T-helper 2 cell (primary cell): ENCODE measurements at regions not wholly inside any gene's neighbourhood (a gene's known extent, or its start where the extent isn't known, plus 50 kb on each side); places are given as distances from the start of the nearest gene placed in this dataset.
A peak's percentile ranks its signal among the peaks of the same experiment; 100 is the strongest.

Experiments
- DNase-seq, 5 experiments: peaks; one replicate each; pipeline versions ENCODE4 v3.0.0 to v3.0.0-alpha.2; 2012 to 2022

DNA sequence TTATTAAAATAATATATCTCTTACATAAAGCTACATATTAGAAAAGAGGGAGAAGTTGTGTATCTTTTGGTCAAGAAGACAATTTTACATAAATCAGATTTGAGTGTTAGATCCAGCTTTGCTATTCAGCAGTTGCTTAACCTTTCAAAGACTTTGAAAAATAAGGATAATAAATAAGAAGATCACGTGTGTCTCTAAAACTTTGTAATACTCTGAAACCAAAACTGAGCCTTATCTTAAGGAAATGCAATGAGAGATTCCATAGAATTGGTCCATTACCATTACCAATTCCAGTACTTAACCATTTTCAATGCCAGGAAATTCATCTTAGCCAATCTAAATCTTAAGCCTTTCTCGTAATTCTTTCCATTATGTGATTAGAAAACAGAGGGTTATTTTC, 89.2 kb upstream of the COL5A2 start:
- DNase-seq, result no peak

DNA sequence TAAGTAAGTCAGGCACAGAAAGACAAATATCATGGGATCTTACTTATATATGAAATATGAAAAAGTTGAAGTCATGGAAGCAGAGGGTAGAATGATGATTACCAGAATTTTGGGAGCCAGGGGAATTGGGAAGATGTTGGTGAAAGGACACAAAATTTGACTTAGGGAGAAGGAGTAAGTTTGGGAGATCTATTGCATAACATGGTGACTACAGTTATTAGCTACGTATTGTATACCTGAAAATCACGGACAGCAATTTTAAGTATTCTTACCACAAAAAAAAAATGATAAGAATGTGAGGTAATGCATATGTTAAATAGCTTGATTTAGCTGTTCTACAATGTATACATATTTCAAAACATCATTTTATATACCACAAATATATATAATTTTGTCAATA, 94.2 kb upstream of the COL5A2 start:
- DNase-seq, result no peak

DNA sequence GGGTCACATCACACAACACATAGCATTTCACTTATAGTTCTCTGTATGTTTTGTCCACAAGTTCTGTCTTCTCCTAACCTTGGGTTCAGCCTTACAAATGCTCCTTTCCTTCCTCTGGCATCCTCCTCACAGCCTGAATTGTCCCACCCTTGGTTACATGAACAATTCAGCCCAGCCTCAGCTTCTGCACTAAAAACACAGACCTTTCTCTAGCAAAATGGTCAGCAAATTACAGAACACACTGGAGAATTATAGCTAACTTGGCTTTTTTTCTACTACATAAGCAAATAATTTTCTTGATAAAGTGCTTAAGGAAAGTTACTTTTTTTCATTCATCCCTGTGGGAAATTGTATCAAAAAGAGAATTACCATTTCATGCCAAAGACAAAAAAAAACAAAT, 94.8 kb upstream of the COL5A2 start:
- no peak for DNase-seq

DNA sequence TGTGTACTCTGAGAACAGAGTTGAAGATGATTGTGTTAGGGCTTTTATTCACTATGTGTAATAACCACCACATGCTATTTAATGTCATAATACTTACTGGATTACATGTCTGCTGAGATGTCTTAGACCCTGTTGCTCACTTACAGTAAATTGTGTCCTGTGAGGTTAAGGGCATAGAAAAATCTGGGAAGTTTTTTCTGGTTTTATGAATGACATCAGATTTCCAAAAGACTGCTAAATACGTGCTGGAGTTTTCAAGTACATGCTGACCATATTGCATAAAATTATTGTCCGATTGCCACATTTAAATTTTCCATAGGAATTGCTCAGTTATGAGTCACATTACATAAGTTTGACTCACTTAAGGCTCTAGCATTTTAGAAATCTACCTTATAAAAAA, 96.7 kb upstream of the COL5A2 start:
- DNase-seq, result no peak

DNA sequence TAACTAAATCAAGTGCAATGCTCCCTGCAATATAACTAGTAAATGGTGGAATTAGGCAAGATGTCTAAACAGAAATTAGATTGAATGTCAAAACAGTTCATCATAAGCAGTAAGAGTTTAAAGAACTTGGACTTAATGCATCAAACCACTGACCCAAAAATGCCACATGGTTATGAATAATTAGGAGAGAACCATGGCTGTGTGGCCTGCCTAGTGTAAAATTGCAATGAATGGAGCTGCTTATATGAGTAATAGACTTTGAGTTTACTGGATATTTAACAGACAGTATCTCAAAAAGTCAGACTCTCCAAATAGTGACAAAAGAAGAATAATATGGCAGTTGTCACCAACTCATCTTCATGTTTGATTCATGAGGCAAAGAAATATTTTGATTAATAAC, 101.6 kb upstream of the COL5A2 start:
- no peak for DNase-seq

DNA sequence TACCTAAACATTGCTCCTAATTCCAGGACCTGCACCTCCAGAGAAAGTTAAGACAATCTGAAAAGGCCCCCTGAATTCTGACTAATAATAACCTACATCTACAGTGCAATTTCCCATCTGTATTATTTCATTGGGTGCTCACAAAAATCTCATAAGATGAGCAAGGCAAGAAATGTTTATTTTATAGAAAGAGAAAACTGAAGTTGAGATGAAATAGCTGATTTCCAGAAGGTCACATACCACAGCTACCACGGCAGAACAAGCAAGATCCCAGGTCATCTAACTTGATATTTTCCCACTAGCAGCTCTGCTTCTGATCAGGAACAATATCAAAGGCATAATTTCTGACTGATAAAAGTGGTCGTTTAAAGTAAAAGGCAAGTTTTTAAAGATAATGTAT, 105.8 kb upstream of the COL5A2 start:
- DNase-seq, result no peak

DNA sequence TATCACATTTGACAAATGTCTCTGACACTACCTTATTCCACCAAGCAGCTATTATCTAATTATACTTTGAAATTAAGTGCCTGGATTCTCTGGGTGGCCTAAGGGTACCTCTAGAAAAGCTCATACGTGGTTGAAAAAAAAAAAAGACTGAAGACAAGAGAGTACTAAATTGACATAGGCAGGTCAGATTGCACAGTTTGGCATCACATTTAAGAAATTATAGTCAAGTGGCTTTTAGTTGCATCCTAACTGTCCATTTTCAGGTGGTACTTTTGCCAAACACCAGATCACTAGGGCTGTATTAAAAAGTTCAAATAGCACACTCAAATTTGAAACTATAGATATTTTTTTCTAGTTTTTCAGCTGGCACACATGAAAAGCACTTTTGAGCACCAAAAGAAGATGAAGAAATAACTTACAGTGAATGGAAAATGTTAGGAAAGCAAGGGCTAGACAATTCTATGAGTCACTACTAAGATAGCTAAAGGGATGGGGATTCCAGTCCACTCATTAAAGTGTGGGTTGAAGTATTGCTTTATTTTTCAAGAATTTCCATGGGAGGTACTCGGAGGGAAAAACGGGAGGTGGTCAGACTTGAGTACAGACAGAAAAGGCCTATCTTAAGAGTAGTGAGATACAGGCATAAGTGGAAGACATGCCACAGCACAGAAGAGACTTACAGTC, 106.5 kb upstream of the COL5A2 start:
- DNase-seq, result no peak

DNA sequence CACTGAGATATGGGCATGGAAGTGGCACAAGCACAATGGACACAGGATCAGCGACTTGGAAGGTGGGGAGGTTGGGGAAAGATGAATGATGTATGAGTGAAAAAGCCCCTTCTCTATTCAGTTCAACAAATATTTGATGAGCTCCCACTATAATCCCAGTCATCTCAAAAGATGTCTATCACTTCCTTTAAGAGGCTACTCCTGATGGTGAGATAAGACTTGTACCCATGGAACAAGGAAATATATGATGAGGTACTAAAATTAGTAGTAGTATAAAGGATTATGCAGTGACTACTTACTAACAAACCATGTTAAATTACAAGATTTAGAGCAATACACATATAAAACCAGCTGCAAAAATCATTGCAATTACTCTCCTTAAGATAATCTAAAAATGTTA, 107.8 kb upstream of the COL5A2 start:
- no peak for DNase-seq

DNA sequence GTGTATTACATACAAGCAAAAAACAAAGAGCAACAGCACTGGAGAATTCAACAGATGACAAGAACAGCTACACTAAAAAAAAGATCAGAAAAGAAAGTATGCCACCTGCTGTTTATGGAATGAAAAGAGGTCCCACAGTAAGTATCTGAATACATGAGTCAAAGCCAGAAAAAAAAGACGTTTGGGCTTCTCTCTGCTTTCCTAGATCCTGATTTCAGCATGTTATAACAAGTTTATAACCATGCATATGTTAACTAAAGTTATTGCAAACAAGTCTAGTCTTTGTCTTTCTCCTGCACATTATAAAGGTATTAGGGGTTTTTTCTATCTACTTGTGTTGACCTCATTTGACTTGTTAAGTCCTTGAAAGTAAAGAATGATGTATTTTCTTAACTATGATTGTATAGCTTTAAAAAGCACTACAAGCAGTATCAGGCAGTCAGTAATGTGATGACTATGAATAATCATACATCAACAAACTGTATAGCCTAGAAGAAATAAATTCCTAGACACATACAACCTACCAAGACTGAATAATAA, 108.5 kb upstream of the COL5A2 start:
- DNase-seq, result peak in 2 of 5 experiments; percentile 16 to 38

DNA sequence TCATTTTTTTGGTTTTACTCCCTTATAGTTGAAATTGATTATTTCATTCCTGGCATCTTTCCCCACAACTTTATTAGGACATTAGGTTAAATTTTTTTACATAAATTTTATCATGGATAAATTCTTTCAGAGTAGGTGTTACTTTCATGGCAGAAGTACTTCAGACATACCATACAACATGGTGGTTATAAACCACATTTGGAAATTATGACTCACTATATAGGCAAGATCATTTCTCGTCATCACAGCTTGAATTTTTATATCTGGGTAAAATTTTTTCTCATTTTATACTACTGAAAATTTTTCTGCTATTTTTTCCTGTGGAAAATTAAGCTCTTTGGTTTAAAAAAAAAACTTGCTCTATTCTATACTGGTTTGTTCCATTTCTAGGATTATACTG, 111.9 kb upstream of the COL5A2 start:
- peak in 1 of 5 experiments; percentile 33 for DNase-seq

DNA sequence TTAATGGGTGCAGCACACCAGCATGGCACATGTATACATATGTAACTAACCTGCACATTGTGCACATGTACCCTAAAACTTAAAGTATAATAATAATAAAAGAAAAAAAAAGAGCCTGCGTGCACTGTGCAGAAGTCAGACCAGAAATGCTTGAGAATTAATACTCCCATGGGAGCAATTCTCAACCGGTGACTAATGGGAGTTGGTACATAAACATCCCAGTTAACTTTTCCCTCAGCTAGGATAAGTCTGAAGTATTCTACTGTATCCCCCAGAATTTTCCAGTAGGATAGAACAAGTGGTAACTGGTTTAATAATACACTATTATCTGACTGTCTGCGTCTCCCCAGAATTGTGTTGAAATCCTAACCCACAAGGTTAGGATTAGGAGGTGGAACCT, 113.6 kb upstream of the COL5A2 start:
- DNase-seq, result no peak

DNA sequence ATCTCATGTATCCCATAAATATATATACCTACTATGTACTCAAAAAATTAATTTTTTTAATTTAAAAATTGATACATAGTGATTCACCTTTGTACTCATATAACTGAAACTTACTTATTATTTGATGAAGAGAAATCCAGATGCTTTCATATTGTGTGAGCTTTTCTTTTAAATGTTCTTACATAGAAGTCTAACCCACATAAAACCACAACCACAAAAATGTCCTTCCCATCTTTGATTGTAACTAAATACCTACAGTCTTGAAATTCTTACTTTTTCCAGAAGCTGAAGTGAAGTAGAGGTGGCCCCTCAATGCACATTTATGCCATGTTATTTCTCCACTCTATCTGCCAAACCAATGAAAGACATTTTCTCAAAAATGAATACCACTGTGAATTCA, 117.9 kb upstream of the COL5A2 start:
- peak in 1 of 5 experiments; percentile 16 for DNase-seq

DNA sequence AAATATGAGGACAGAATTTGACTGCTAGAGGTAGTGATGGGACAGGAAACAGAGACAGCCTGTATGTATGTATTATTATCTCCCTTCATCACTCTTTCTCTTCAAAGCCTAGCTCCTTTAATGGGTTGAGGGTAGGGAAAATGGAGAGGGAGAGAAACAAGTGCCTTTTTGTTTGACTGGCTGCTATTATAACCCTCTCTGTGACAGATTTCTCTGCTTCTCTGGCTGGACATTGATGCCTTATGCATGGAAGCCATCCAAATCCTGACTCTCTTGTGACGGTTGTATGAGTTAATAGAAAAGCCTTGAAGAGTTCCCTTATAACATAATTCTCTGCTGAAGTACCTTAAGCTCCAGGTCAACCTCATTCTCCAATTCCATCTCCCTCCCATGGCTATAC, 118.5 kb upstream of the COL5A2 start:
- DNase-seq, result no peak

DNA sequence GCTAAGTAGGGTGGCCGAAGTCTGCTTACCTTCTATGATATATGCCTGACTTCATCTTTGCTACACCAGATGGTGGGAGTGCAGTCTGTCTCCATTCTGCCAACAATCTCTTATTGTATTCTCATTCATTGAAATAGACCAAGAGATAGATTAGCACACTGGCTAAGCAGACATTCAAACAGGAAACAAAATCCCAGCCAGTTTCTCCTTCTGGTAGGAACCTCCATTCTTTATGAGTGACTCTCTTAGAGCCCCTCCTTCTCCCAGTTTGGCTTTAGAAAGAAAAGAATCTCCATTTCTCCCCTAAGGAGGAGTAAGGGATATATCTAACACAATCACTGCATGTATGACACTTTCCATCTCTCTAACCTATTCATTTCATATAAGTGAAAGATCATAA, 118.9 kb upstream of the COL5A2 start:
- no peak for DNase-seq

DNA sequence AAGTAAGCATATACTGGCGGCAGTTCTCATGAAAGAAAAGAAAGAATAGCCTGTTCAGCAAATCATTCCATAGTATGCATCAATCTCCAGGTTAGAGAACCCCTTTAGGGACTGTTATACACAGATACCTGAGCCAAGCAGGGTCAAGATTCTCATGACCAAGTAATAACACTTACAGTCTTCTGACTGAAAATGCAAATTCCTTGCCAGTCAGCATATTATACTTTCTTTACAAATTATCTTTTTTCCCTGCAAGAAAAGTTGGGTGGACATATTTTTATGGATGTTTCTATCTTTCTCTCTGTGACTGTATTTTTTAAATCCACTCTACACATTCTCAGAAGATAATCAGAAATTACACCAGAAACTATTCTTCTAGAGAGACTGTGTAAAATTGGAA, 120.4 kb upstream of the COL5A2 start:
- DNase-seq, result no peak

DNA sequence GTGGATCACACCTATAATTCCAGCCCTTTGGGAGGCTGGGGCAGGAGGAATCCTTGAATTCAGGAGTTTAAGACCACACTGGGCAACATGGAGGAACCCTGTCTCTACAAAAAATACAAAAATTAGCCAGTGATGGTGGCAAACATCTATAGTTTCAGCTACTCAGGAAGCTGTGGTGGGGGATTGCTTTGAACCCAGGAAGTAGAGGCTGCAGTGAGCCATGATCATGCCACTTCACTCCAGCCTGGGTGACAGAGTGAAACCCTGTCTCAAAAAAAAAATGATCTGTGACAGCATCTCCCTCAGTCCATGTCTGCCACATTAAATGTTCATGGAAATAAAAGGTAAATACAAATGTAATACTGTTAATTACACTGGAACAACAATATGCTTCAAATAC, 121.4 kb upstream of the COL5A2 start:
- DNase-seq, result peak in 2 of 5 experiments; percentile 27 to 76

DNA sequence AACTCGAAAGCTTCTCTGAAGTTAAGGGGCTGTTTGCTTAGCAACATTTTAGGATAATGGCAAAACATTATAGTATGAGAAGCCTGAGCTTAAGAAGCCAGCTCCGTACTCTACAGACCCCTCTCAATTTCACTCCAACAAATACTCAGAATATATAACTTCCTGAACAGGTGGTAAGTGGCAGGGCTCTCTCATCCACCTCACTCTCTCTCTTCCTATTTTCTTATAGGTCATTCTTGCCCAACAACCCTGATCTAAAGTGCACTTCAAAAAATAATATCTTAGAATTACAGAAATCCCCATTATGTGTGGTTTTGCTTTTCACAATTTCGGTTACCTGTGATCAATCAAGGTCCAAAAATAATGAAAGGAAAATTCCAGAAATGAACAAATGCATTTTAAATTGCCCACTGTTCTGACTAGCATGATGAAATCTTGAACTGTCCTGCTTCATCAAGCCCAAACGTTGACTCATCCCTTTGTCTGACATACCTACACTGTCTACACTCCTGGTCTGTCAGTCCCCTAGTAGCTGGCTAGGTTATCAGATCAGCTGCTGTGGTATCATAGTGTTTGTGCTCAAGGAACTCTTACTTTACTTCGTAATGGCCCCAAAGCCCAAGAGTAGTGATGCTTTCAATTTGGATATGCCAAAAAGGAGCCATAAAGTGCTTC, 122.8 kb upstream of the COL5A2 start:
- peak in 1 of 5 experiments; percentile 7 for DNase-seq

DNA sequence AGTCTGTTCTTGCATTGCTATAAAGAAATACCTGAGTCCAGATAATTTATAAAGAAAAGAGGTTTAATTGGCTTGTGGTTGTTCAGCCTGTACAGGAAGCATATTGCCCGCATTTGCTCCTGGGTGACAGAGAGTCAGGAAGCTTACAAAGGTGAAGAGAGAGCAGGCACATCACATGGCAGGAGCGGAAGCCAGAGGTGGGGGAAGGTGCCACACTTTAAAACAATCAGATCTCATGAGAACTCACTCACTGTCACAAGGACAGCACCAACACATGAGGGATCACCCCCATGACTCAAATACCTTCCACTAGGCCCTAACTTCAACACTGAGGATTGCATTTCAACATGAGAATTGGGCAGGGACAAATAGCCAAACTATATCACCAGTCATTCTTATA, 124.8 kb upstream of the COL5A2 start:
- DNase-seq, result peak in 2 of 5 experiments; percentile 47 to 64

DNA sequence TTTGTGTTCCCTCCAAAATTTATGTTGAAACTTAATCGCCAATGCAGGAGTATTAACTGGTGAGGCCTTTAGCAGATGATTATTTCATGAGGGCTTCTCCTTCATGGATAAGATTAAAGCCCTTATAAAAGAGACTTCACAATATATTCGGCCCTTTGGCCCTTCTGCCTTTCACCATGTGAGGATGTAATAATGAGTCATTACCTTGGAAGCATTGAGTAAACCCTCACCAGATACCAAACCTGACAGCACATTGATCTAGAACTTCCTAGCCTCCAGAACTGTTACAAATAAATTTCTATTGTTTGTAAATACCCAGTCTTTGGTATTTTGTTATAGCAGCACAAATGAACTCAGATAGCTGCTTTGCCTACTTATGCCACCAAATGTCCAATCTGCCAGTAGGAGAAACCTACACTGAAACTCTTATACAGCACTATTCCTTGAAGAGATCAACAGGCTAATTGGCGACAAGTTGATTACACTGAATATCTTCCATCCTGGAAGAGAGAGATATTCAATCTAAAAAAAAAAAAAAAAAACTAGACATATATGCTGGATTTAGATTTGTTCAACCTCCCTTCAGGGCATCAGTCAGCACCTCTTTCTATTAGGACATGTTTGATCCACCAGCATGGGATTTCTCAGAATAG, 125.9 kb upstream of the COL5A2 start:
- no peak for DNase-seq

DNA sequence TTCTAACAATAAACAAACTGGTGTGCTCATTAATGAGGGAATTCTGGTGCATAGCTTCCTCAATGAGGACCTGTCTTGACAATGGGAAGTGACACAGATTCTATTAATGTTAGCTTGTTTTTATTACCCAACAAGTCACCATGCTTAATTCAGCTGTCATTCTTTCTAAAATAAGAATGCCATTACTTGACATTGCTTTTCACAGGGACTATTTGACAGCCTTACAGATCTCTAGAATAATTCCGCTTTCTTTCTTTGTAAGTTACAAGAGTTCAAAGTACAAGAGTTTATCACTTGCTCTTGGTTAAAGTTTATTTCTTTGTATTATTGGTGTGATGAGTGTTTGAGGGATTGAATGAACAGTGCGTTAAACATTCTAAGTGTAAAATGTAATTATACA, 127.0 kb upstream of the COL5A2 start:
- DNase-seq, result no peak

DNA sequence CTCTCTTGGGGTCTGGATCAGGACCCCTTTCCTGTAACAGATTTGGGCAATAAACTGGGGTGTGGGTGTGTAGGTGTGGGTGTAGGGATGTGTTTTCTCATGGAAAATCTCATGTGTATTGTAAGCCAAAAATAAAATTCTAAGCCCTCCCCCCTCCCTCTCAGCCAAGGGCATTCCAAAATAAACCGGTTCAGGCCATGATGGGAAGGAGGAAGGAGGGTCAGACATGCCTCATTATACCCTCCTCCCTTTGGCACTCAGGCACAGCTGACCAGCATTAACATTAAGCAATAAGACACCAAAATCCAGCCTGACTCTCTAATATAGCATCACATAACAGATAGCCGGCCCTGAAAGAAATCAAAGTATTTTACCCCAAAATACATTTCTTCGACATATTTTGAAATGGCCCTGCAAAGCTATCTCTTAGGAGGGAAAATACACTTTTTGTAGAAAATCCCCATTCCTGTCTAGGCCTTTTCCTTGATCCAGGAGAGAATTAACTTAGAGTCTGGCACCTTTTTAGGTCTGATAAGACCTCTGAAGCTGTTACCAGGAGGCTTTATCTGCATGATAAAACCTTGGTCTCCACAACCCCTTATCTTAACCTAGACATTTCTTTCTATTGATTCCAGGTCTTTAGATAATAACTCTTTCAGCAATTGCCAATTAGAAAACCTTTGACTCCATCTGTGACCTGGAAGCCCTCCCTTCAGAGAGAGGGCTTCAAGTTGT, 128.7 kb upstream of the COL5A2 start:
- DNase-seq, result no peak

DNA sequence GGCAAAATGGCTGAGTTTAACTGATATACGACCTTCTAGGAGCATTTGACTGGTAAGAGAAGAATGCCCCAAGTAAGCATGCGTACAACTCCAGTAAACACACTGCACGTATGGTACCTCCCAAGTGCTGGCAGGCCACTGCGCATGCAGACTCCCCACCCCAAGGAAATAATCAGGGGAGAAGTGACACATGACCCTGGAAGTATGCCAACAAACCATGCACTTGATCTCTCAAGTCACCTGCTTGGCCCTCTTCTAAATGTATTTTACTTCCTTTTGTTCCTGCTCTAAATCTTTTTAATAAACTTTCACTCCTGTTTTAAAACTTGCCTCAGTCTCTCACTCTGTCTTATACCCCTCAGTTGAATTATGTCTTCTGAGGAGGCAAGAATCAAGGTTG, 129.8 kb upstream of the COL5A2 start:
- DNase-seq, result no peak

DNA sequence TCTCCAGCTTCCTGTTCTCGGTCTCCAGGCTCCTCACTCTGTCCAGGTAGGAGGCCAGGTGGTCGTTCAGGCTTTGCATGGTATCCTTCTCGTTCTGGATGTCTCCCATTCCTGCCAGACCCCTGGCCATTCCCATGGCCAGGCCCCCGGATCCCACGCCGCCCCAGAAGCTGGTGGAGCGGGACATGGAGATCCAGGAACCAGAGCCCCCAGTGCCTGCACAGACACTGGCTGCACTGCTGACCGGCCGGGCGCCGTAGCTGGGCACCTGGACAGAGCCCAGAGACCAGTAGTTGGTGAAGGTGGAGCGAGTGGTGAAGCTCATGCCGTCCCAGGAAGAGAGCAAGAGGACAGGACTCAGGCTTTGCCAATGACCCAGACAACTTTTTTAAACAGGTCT, 129.1 kb upstream of the WDR75 start:
- DNase-seq, result no peak
